GM12864 (cell line): ENCODE measurements at regions not wholly inside any gene's neighbourhood (a gene's known extent, or its start where the extent isn't known, plus 50 kb on each side); places are given as distances from the start of the nearest gene placed in this dataset.
"Not testable (repeated sequence)": the region's sequence is repeated elsewhere in the genome, so short reads cannot be mapped to it uniquely, and the experiment has no call there.

Source experiments
- DNase-seq: peaks from one replicate; pipeline ENCODE4 v3.0.0-alpha.2; 2011; ENCODE audit warnings: low read depth
- H3K4me3 ChIP-seq: 2 replicates; pipeline ENCODE4 v1.5.1; 2011; ENCODE audit warnings: mild to moderate bottlenecking, low read depth, low read length, control low read depth
- TF ChIP-seq, protein P1 (sequence below): IDR thresholded peaks from 2 replicates; pipeline ENCODE4 v1.5.1; 2011; ENCODE audit warnings: low read depth, mild to moderate bottlenecking, moderate library complexity, low read length, control low read depth, inconsistent platforms; ENCODE audit errors: missing control alignments

DNA sequence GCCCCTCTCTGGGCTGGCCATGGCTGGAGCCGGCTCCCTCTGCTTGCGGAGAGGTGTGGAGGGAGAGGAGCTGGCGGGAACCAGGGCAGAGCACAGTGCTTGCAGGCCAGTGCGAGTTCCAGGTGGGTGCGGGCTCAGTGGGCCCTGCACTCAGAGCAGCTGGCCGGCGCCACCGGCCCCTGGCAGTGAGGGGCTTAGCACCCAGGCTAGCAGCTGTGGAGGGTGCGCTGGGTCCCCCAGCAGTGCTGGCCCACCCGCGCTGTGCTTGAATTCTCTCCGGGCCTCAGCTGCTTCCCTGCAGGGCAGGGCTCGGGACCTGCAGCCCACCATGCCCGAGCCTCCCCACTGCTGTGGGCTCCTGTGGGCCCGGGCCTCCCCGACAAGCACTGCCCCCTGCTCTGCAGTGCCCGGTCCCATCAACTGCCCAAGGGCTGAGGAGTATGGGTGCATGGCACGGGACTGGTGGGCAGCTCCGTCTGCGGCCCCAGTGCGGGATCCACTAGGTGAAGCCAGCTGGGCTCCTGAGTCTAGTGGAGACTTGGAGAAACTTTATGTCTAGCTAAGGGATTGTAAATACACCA, 61.2 kb upstream of the AGR3 start:
- no peak for DNase-seq
- no peak overlapping the region for H3K4me3 ChIP-seq
- TF ChIP-seq, protein P1, sequence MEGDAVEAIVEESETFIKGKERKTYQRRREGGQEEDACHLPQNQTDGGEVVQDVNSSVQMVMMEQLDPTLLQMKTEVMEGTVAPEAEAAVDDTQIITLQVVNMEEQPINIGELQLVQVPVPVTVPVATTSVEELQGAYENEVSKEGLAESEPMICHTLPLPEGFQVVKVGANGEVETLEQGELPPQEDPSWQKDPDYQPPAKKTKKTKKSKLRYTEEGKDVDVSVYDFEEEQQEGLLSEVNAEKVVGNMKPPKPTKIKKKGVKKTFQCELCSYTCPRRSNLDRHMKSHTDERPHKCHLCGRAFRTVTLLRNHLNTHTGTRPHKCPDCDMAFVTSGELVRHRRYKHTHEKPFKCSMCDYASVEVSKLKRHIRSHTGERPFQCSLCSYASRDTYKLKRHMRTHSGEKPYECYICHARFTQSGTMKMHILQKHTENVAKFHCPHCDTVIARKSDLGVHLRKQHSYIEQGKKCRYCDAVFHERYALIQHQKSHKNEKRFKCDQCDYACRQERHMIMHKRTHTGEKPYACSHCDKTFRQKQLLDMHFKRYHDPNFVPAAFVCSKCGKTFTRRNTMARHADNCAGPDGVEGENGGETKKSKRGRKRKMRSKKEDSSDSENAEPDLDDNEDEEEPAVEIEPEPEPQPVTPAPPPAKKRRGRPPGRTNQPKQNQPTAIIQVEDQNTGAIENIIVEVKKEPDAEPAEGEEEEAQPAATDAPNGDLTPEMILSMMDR = no peak

DNA sequence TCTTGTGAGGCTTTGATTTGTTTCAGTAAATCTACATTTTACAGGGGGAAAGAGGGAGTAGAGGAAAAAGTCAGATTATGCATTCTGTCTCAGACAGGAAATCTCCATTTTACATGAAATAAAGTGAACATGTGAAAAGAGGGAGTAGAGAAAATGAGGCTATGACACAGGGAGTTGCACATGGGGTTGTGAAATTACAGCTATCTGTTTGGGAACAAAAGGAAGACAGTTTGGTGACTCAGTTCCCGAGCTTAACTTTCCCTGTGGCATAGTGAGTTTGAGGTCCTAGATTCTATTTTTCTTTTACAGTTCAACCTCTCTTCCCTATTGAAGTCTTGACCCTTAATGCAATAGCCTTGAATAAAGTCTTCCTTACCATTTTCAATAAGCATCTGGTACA, 63.2 kb upstream of the AGR3 start:
- TF ChIP-seq, protein P1 = no peak
- no peak for DNase-seq
- no peak overlapping the region for H3K4me3 ChIP-seq

DNA sequence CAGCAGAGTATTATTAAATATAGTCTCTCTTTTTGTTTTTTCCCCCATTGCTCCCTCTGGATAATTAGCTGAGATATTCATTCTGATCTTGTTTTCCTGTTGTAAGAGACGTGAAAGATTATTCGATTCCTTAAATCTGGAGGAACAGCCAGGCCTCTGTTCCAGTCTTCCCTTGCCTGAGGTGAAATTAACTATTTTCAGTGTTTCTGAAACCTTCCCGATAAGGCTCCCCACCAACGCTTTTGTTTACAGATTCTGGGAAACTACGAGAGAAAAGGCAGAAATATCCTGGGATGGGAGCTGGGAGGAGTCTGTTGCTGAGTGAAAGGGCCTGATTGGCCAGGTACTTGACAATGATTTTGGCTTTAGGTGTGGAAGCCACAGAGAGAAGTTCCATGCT, 63.6 kb upstream of the AGR3 start:
- TF ChIP-seq, protein P1 = no peak
- no peak for DNase-seq
- H3K4me3 ChIP-seq = no peak overlapping the region

DNA sequence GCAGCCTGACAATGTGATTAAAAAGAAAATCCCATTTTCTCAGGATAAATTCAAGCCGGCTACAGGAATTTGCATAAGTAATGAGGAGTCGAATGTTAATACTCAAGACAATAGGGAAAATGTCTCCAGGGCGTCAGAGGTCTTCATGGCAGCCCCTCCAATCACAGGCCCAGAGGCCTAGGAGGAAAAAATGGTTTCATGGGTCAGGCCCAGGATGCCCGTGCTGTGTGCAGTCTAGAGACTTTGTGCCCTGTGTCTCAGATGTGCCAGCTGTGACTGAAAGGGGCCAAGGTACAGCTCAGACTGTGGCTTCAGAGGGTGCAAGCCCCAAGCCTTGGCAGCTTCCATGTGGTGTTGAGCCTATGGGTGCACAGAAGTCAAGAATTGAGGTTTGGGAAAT, 66.3 kb upstream of the AGR3 start:
- H3K4me3 ChIP-seq, DNase-seq: not testable (repeated sequence)

DNA sequence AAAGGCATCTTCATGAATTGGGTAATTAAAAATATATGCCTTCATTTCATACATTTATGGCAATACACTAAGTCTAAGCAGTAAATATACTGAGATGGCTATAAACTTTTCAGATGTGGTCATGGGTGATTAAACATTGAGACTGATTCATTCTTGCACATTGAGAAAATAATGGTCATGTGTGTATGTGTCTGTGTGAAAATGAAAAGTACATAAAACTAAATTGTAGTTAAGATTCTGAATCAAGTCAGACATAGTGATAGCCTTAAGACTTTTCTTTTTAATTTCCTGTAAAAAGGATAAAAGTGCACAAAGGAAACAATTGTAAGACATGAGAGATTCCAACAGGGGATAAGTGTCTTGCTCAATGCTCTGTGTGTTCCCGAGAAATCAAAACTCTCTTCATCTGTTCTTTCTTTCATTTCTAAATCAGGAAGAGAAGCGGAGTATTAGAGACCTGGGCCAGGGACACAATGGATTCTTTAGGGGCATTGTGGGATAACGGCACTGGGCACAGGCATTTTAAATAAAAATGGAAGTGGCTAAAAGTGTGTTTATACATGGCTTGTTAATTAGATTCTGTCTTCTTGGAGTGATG, 69.8 kb upstream of the AGR3 start:
- TF ChIP-seq, protein P1 = no peak
- no peak overlapping the region for H3K4me3 ChIP-seq
- DNase-seq = no peak

DNA sequence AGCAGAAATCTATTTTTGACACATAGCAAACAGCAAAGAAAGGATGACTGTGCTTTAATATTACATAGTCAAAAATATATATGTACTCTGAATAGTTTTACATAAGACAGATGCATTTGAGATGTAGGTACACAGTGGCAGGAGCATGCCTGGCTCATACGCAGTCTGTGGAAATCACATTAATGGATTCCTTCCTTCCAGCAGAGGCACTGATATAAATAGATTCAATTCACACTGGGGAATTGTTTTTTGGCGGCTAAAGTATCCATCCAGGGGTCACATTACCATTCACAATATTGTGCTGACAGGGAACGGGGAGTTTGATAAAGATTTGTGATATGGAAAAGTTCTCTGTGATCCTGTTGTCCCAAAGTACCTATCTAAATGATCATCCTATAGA, 72.5 kb upstream of the AGR3 start:
- TF ChIP-seq, protein P1 = no peak
- DNase-seq = no peak
- no peak overlapping the region for H3K4me3 ChIP-seq

DNA sequence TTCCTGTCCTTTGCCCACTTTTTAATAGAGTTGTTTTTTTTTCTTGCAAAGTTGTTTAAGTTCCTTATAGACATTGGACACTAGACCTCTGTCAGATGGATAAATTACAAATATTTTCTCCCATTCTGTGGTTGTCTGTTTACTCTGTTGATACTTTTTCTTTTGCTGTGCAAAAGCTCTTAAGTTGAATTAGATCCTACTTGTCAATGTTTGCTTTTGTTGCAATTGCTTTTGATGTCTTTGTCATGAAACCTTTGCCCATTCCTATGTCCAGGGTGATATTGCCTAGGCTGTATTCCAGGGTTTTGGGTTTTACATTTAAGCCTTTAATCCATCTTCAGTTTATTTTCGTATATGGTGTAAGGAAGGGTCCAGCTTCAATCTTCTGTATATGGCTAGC, 76.9 kb upstream of the AGR3 start:
- DNase-seq = no peak
- H3K4me3 ChIP-seq = no peak overlapping the region
- TF ChIP-seq, protein P1 = no peak
